Epithelial cell of esophagus (primary cell): ENCODE measurements at regions not wholly inside any gene's neighbourhood (a gene's known extent, or its start where the extent isn't known, plus 50 kb on each side); places are given as distances from the start of the nearest gene placed in this dataset.

Experiments used
- DNase-seq: peaks from one replicate; pipeline ENCODE4 v3.0.0; 2010; ENCODE audit warnings: low read depth
- H3K4me3 ChIP-seq: 2 replicates; pipeline ENCODE4 v1.5.1; 2011; ENCODE audit warnings: mild to moderate bottlenecking, low read length, control low read depth
- CTCF ChIP-seq: IDR thresholded peaks from 2 replicates; pipeline ENCODE4 v1.5.1; 2011; ENCODE audit warnings: low read depth, mild to moderate bottlenecking, low read length, control low read depth, inconsistent platforms; ENCODE audit not compliant: insufficient read depth; ENCODE audit errors: missing control alignments

- TF ChIP-seq CTCF: no peak
- H3K4me3 ChIP-seq: no peak overlapping the region
- DNase-seq: no peak
Measured at GRCh38 chr7:50178166-50178565, 85.1 kb upstream of the ZPBP start.

- no peak for TF ChIP-seq CTCF
- no peak overlapping the region for H3K4me3 ChIP-seq
- no peak for DNase-seq
Measured at GRCh38 chr7:50174948-50175347, 81.9 kb upstream of the ZPBP start.

- no peak overlapping the region for H3K4me3 ChIP-seq
- DNase-seq: no peak
- no peak for TF ChIP-seq CTCF
Measured at GRCh38 chr7:50166997-50167965, 74.2 kb upstream of the ZPBP start.

GRCh38 chr7:50164559-50165170 is 71.6 kb upstream of the ZPBP start:
- TF ChIP-seq CTCF: no peak
- no peak for DNase-seq
- H3K4me3 ChIP-seq: no peak overlapping the region

GRCh38 chr7:50160206-50160605 is 67.2 kb upstream of the ZPBP start:
- TF ChIP-seq CTCF: no peak
- no peak overlapping the region for H3K4me3 ChIP-seq
- DNase-seq: no peak

GRCh38 chr7:50159154-50159553 is 66.1 kb upstream of the ZPBP start:
- no peak for DNase-seq
- H3K4me3 ChIP-seq: no peak overlapping the region
- no peak for TF ChIP-seq CTCF

- TF ChIP-seq CTCF: no peak
- DNase-seq: no peak
- no peak overlapping the region for H3K4me3 ChIP-seq
Measured at GRCh38 chr7:50156706-50157105, 63.7 kb upstream of the ZPBP start.
